SJSA1 (cell line): ENCODE measurements at regions not wholly inside any gene's neighbourhood (a gene's known extent, or its start where the extent isn't known, plus 50 kb on each side); places are given as distances from the start of the nearest gene placed in this dataset.
"Not testable (repeated sequence)": the region's sequence is repeated elsewhere in the genome, so short reads cannot be mapped to it uniquely, and the experiment has no call there.

ENCODE experiments used
- DNase-seq, 2 experiments: peaks; one replicate each; pipeline ENCODE4 v3.0.0-alpha.2; 2015 to 2020; ENCODE audit warnings: low spot score in 2 of 2, low read depth in 1 of 2
- H3K27ac ChIP-seq: fragments of 250-450 bp; sonication (Bioruptor Pico); 2 replicates; pipeline ENCODE4 v1.5.1; 2020; ENCODE audit warnings: mild to moderate bottlenecking, moderate library complexity
- H3K27me3 ChIP-seq: fragments of 250-450 bp; sonication (Bioruptor Pico); replicated peaks from 2 replicates; pipeline ENCODE4 v1.5.1; 2020; ENCODE audit warnings: mild to moderate bottlenecking, moderate library complexity
- H3K36me3 ChIP-seq: fragments of 250-450 bp; sonication (Bioruptor Pico); 2 replicates; pipeline ENCODE4 v1.5.1; 2020; ENCODE audit warnings: mild to moderate bottlenecking
- H3K4me1 ChIP-seq: fragments of 250-450 bp; sonication (Bioruptor Pico); replicated peaks from 2 replicates; pipeline ENCODE4 v1.6.1; 2021; ENCODE audit warnings: mild to moderate bottlenecking
- H3K4me3 ChIP-seq: fragments of 250-450 bp; sonication (Bioruptor Pico); 2 replicates; pipeline ENCODE4 v1.5.1; 2020; ENCODE audit warnings: mild to moderate bottlenecking
- H3K9me3 ChIP-seq: fragments of 250-450 bp; sonication (Bioruptor Pico); replicated peaks from 2 replicates; pipeline ENCODE4 v1.5.1; 2020; ENCODE audit warnings: mild to moderate bottlenecking

DNA sequence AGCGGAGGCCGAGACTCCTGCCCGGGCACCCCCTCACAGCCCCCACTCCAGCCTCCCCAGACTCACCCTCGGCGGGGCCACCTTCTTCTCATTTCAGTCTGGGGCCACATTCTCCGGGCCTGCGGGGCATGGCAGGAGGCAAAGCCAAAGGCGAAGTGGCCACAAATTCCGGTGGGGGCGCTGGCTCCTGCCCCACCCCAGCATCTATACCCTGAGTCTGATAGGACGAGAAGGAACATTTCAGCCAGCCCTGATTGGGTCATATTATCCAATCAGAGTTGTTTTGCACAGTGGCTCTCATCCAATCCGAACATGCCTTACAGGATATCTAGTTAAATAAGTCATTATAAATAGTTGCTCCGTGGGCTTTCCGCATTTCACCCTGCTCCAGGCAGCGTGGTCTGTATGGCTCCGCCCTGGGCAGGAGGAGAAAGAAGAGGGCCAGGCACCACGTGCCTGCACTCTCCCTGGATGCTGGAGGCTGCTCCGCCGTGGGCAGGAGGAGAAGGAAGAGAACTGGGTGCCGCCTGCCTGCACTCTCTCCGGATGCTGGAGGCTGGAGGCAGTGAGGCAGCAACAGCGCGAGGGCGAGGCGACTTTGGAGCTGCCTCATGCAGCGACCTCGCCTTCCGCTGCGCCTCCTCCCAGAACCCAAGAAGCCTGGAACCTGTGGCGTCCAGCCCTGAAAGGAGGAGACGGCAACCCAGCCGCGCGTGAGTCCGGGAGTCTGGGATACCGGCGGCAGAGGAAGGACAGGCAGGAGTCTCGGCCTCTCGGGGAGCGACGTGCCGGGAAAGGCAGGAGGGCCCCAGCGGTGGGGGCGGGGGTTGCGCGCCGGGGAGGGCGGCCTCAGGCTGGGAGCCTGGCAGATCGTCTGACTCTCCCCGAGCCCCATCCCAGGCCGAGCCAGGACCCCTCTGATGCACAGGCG, 162.9 kb downstream of the ZNF33B start:
- DNase-seq = peak; percentile 73 to 85
- H3K4me3 ChIP-seq = peak overlapping the region; percentile 75
- H3K4me1 ChIP-seq = peaks cover 11% of the 10 kb centered on the region
- no peaks in the 10 kb centered on the region for H3K27me3 ChIP-seq
- 0 out of 2 replicates have a peak, but pooled peaks cover 5% of the 10 kb centered on the region for H3K9me3 ChIP-seq
- H3K27ac ChIP-seq = peak overlapping the region; percentile 65
- peaks cover 21% of the 10 kb centered on the region for H3K36me3 ChIP-seq

DNA sequence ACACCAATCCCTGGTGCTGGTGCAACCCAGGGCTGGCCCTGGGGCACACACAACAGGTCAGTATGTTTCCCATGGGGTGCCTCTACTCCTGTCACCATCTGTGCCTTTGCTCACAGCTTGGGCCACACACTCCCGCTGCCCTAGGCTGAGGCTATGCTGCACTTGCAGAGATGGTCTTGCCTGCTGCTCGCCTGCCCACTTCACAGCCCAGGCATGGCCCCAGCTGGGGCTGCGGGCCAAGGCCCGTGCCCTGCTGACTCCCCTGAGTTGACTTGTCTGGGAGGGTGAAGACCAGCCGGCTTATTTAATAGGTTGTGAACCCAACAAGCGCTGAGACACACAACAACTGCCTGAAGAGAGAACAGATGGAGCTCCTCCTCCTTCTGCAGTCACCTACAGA, 184.1 kb downstream of the ZNF33B start:
- Histone ChIP-seq H3K27ac (no peak overlapping the region), H3K4me3 (no peak overlapping the region), H3K4me1 (no peaks in the 10 kb centered on the region), H3K36me3 (no peaks in the 10 kb centered on the region), H3K9me3 (no peaks in the 10 kb centered on the region), H3K27me3 (no peaks in the 10 kb centered on the region)
- no peak for DNase-seq

DNA sequence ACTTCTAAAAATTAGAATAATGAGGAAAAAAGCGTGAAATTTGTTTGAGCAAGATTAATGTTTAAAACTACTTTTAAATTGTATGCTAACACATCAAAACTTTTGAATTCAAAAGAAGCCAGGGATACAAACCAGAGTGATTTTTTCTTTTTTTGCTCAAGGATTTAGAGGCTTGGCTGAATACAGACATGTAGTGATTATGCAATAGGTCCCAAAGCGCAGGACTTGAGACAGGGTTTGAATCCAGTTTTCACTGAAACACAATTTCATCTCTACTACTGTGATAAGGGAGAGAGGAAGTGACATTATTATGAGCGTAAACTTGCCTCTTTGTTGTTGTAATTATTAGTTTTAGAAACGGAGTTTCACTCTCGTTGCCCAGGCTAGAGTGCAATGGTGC, 207.3 kb downstream of the ZNF33B start:
- no peaks in the 10 kb centered on the region for H3K36me3 ChIP-seq
- H3K27ac ChIP-seq = no peak overlapping the region
- no peak overlapping the region for H3K4me3 ChIP-seq
- no peak for DNase-seq
- no peaks in the 10 kb centered on the region for H3K4me1 ChIP-seq
- no peaks in the 10 kb centered on the region for H3K9me3 ChIP-seq
- no peaks in the 10 kb centered on the region for H3K27me3 ChIP-seq

DNA sequence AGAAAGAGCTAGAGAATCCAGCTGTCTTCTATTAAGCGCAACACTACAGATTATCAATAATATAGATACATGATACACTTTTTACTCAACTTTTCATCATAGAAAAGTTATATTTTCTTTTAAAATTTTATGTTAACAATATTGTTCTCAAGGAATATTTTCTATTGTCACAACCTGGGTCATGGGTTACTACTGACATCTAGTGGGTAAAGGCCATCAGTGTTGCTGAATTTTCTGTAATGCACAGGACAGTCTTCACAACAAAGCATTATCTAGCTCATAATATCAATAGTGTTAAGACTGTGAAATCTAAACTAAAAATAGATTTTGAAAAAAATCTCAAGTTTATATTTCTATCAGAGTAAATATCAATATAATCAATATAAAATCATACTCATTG, 209.8 kb downstream of the ZNF33B start:
- Histone ChIP-seq H3K9me3 (no peaks in the 10 kb centered on the region), H3K27ac (no peak overlapping the region), H3K4me1 (no peaks in the 10 kb centered on the region), H3K27me3 (no peaks in the 10 kb centered on the region), H3K36me3 (no peaks in the 10 kb centered on the region), H3K4me3 (no peak overlapping the region)
- DNase-seq = no peak

DNA sequence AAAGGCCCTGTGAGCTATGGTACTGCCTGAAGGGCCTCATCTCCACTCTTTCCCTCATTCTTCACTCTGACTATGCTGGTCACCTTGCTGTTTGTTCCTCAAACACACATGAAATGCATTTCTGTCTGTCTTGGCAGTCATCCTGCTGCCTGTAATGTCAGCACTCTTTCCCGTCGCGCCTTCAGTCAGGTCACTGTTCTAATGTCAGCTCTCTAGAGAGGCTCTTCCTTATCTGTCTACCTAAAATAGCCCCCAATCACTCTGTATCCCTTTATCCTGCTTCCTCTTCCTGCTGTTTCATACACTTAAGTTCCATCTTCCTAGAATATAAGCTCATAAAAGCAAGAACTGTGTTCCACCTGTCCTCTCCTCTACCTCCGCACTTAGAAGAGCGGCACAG, 215.5 kb downstream of the ZNF33B start:
- H3K36me3 ChIP-seq = no peaks in the 10 kb centered on the region
- no peak overlapping the region for H3K4me3 ChIP-seq
- H3K9me3 ChIP-seq = no peaks in the 10 kb centered on the region
- H3K27me3 ChIP-seq = no peaks in the 10 kb centered on the region
- no peak for DNase-seq
- no peaks in the 10 kb centered on the region for H3K4me1 ChIP-seq
- no peak overlapping the region for H3K27ac ChIP-seq

DNA sequence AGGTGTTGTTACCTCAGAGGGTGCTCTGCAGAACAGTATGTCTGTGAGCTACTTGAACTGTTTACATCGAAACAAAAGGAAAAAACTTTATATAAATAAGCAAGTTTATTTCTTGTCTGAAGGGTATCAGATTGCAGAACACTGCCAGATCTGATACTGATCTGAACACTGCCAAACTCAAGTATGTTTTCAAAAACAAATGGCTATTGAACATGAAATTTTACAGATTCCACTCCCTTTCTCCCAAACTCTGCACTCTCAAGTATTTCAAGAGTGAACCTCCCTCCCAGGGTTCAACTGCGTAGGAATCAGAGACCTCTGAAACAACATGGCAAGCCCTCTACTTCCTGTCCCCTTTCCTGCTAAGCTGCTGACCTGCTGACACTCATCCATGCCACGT, 216.6 kb downstream of the ZNF33B start:
- Histone ChIP-seq H3K27me3 (no peaks in the 10 kb centered on the region), H3K9me3 (no peaks in the 10 kb centered on the region), H3K36me3 (no peaks in the 10 kb centered on the region), H3K4me3 (no peak overlapping the region), H3K27ac (no peak overlapping the region), H3K4me1 (no peaks in the 10 kb centered on the region)
- DNase-seq = no peak

DNA sequence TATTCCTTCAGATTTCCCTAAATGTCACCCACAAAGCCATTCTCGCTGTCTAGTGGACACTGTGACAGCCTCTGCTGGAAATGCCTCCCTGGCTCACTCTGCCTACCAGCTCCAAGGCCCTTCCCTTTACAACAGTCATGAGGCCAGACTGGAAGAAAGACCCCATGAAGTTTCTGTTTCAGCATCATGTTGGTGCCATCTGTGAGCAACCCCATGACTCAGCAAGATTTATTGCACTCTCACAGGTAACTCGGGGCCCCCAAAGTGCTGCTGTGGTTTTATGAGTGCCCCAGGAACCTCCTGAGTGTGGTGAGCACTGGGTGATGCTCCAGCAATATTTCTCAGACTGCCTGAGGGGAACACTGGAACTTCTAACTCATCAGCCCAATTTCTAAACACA, 218.6 kb downstream of the ZNF33B start:
- Histone ChIP-seq H3K27me3 (no peaks in the 10 kb centered on the region), H3K27ac (no peak overlapping the region), H3K4me1 (no peaks in the 10 kb centered on the region), H3K9me3 (no peaks in the 10 kb centered on the region), H3K36me3 (no peaks in the 10 kb centered on the region), H3K4me3 (no peak overlapping the region)
- DNase-seq = no peak

DNA sequence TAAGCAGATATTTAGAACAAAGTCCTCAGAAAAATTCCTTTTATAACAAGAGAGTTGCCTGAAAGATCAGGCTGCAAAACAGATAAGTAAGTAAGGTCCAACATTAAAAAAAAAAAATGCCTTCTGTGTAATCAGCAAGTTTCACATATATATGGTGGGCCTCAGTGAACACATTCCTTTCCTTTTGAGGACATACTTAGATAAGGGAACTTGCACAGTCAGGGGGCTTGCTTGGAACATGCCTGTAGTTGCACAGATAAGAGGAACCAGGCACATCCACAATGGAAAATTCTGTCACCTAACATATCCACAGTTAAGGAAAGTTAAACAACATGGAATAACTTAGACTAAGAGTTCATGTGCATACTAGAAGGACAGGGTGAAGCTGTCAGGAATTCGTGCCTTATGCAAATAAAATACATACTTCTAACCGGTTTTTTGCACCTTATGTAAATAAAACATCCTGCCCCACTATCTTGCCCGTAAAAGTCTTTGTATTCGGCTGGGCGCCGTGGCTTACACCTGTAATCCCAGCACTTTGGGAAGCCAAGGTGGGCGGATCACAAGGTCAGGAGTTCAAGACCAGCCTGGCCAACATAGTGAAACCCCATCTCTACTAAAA, 257.3 kb downstream of the ZNF33B start:
- Histone ChIP-seq H3K27me3 (no peaks in the 10 kb centered on the region), H3K9me3 (no peaks in the 10 kb centered on the region)

DNA sequence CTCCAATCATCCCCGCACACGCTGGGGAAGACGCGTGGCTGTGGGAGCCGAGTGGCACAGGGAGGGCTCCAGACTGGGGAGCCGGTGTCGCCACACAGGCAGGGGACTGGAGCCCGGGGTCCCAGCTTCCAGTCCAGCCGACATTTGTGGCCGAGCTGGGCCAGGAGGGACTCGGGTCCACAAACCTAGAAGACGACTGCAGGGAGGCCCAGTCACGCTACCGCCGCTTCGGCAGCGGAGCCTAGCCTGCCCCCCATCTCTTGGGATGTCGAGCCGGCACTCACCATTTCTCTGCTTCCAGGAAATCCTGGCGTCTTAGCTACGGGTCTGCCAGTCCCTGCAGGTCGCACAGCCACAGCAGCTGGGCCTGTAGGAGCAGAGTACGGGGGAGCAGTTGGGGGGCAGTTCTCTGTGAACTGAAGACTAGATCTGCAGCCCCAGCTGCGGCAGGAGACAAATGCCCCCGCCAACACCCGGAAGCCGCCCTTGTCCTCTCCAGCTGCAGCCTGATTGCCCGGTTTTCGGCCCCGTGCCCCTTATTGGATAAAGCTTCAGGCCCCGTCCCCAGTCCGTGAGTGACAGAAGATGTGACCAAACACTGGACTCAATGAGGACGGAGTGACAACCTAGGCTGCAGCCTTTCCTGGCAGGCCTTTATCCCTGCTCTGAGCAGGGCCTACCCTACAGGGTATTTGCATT, 270.7 kb downstream of the ZNF33B start:
- Histone ChIP-seq H3K27me3 (no peaks in the 10 kb centered on the region), H3K27ac (peak overlapping the region; percentile 37; the same call in 1 of the 2 replicates), H3K4me3 (peak overlapping the region; percentile 62), H3K9me3 (peaks cover 8% of the 10 kb centered on the region), H3K4me1 (no peaks in the 10 kb centered on the region), H3K36me3 (peaks cover 8% of the 10 kb centered on the region)
- DNase-seq = peak; percentile 78 to 89

More for the DNA sequence above, 257.3 kb downstream of the ZNF33B start:
- Histone ChIP-seq H3K4me3 (no peak overlapping the region), H3K36me3 (no peaks in the 10 kb centered on the region), H3K27ac (no peak overlapping the region), H3K4me1 (no peaks in the 10 kb centered on the region)
- DNase-seq = no peak

DNA sequence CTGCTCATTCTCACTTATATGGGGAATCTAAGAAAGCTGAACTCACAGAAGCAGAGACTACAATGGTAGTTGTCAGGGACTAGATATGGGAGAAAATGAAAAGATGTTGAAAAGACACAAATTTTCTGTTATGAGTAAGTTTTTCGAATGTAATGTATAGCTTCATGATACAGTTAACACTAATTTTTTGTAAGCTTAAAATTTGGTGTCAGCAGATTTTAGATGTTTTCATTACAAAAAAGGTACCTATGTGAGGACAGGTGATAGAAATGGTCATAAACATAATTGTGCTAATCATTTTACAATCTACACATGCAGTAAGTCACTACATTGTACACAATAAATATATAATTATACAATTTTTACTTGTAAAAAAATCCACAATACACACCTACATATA, 286.6 kb downstream of the ZNF33B start:
- Histone ChIP-seq H3K4me1 (no peaks in the 10 kb centered on the region), H3K27me3 (no peaks in the 10 kb centered on the region), H3K4me3 (no peak overlapping the region), H3K36me3 (no peaks in the 10 kb centered on the region), H3K9me3 (no peaks in the 10 kb centered on the region), H3K27ac (no peak overlapping the region)
- no peak for DNase-seq

DNA sequence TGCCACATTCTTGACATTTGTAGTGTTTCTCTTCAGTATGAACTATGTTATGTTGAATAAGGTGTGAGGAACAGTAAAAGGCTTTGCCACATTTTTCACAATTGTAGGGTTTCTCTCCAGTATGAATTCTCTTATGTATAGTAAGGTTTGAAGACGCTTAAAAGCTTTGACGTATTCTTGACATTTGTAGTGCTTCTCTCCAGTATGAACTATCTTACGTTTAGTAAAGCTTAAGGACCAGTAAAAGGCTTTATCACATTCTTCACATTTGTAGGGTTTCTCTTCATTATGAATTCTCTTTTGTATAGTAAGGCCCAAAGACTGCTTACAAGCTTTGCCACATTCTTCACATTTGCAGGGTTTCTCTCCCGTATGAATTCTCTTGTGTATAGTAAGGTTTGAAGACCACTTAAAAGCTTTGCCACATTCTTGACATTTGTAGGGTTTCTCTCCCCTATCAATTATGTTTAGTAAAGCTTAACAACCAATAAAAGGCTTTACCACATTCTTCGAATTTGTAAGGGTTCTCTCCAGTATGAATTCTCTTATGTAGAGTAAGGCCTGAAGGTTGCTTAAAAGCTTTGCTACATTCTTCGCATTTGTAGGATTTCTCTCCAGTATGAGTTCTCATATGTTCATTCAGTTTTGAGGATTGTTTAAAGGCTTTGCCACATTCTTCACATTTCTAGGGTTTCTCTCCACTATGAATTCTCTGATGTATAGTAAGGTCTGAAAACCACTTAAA, 301.6 kb downstream of the ZNF33B start:
- H3K27me3 ChIP-seq, H3K4me3 ChIP-seq, H3K9me3 ChIP-seq, H3K27ac ChIP-seq, H3K4me1 ChIP-seq, DNase-seq, H3K36me3 ChIP-seq: not testable (repeated sequence)

DNA sequence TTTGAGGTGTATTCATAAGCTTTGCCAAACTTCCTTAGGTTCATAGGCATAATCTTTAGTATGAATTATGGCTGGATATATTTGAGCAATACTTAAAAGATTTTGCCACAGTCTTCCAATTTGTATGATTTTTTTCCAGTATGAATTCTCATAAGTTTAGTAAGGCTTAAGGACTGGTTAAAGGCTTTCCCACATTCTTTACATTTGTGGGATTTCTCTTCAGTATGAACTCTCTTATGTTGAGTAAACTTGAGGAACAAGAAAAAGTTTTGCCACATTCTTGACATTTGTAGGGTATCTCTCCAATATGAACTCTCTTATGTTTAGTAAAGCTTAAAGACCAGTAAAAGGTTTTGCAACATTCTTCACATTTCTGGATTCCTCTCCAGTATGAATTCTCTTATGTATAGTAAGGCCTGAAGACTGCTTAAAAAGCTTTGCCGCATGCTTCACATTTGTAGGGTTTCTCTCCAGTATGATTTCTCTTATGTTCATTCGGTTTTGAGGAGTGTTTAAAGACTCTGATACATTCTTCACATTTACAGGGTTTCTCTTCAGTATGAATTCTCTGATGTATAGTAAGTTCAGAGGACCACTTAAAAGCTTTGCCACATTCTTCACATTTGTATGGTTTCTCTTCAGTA, 302.6 kb downstream of the ZNF33B start:
- H3K4me1 ChIP-seq, H3K9me3 ChIP-seq, H3K36me3 ChIP-seq, DNase-seq, H3K4me3 ChIP-seq, H3K27me3 ChIP-seq, H3K27ac ChIP-seq: not testable (repeated sequence)

DNA sequence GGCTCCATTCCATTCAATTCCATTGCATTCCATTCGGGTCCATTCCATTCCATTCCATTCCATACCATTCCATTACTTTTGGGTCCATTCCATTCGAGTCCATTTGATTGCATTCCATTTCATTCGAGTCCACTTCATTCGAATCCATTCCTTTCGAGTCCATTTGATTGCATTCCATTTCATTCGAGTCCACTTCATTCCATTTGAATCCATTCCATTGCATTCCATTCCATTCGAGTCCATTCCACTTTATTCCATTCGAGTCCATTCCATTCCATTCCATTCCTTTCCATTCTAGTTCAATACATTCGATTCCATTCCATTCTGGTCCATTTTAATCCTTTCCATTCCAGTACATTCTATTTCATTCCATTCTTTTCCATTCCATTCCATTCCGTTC, 334.0 kb downstream of the ZNF33B start:
- Histone ChIP-seq H3K4me1 (no peaks in the 10 kb centered on the region), H3K9me3 (peaks cover 41% of the 10 kb centered on the region), H3K4me3 (no peak overlapping the region), H3K36me3 (no peaks in the 10 kb centered on the region), H3K27ac (no peak overlapping the region), H3K27me3 (no peaks in the 10 kb centered on the region)
- no peak for DNase-seq
